IPS-18a (cell line): ENCODE measurements at regions not wholly inside any gene's neighbourhood (a gene's known extent, or its start where the extent isn't known, plus 50 kb on each side); places are given as distances from the start of the nearest gene placed in this dataset.
"Not testable (repeated sequence)": the region's sequence is repeated elsewhere in the genome, so short reads cannot be mapped to it uniquely, and the experiment has no call there.

Source experiments
- H3K27ac ChIP-seq: one replicate; pipeline ENCODE4 v1.5.1; 2013; ENCODE audit warnings: low read length
- H3K27me3 ChIP-seq: one replicate; pipeline ENCODE4 v1.6.1; 2013; ENCODE audit warnings: mild to moderate bottlenecking, low read length; ENCODE audit not compliant: control insufficient read depth, insufficient read depth
- H3K36me3 ChIP-seq: one replicate; pipeline ENCODE4 v1.6.1; 2013; ENCODE audit warnings: low read depth, low read length; ENCODE audit not compliant: control insufficient read depth
- H3K4me1 ChIP-seq: one replicate; pipeline ENCODE4 v1.6.1; 2013; ENCODE audit warnings: low read depth, low read length; ENCODE audit not compliant: control insufficient read depth
- H3K4me3 ChIP-seq: one replicate; pipeline ENCODE4 v1.5.1; 2013; ENCODE audit warnings: low read length
- H3K9ac ChIP-seq: one replicate; pipeline ENCODE4 v1.6.1; 2013; ENCODE audit warnings: mild to moderate bottlenecking, low read length, moderate library complexity
- H3K9me3 ChIP-seq: one replicate; pipeline ENCODE4 v1.6.1; 2013; ENCODE audit warnings: low read depth, low read length; ENCODE audit not compliant: control insufficient read depth

DNA sequence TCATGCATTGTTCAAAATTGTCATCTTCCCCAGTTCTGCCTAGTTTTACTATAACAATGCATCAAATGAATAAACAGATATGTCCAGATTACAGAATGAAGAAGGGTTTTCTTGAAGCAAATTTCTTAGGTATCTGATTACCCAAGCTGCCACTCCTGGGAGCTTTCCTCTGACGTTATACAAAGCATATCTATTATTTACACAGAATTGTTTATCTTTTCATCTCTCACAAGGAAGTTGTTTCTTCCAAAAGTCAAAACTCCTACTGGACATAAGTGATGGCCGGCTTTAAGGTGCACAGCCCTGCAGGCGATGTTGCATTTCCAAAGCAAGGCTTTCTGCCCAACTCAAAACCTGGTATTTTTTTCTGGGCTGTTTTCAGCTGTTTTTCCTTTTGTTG lies 73.4 kb upstream of the ANKH start:
- H3K36me3 ChIP-seq: no peaks in the 10 kb centered on the region
- no peak overlapping the region for H3K9ac ChIP-seq
- no peaks in the 10 kb centered on the region for H3K9me3 ChIP-seq
- no peak overlapping the region for H3K4me3 ChIP-seq
- H3K27me3 ChIP-seq: no peaks in the 10 kb centered on the region
- H3K4me1 ChIP-seq: peaks cover 6% of the 10 kb centered on the region
- no peak overlapping the region for H3K27ac ChIP-seq

DNA sequence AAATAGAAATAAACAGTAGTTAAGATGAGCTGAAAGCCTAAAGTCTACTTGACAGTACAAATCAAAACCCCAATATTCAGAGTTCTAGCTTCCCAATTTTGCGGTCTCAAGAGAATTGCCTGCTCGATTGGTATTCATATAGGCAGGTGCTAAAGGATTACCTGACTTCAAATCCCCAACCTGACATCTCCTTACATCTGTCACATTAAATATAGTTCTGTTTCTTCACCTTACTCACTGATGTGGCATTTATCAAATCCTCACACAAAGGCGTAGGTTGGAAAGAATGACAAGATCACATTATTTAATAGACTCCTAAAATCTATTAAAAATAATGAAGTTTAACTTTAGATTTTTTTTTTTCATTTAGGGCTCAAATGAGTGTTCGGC lies 72.8 kb upstream of the ANKH start:
- H3K27ac ChIP-seq: no peak overlapping the region
- no peaks in the 10 kb centered on the region for H3K36me3 ChIP-seq
- no peaks in the 10 kb centered on the region for H3K27me3 ChIP-seq
- no peaks in the 10 kb centered on the region for H3K9me3 ChIP-seq
- H3K4me1 ChIP-seq: peaks cover 6% of the 10 kb centered on the region
- H3K4me3 ChIP-seq: no peak overlapping the region
- H3K9ac ChIP-seq: no peak overlapping the region

DNA sequence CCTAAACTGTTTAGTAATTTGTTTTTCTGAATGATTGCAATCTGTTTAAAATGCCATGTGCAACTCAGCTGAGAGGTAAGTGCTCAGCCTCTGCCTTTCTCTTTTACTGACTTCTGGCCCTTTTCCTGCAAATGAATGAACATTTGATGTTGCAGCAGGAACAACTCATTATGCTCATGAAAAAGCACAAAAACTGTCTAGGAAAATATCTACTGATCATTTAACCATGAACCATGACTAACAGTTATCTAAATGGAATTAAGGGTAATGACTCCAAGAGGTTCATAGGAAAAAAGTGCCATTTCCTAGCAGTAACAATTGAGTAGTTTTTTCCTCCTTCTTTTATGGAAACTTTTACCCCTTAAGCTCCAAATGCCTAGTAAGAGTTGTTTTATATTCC lies 70.6 kb upstream of the ANKH start:
- Histone ChIP-seq H3K9ac (no peak overlapping the region), H3K36me3 (no peaks in the 10 kb centered on the region), H3K4me1 (peaks cover 5% of the 10 kb centered on the region), H3K4me3 (no peak overlapping the region), H3K27me3 (no peaks in the 10 kb centered on the region), H3K9me3 (no peaks in the 10 kb centered on the region), H3K27ac (no peak overlapping the region)

DNA sequence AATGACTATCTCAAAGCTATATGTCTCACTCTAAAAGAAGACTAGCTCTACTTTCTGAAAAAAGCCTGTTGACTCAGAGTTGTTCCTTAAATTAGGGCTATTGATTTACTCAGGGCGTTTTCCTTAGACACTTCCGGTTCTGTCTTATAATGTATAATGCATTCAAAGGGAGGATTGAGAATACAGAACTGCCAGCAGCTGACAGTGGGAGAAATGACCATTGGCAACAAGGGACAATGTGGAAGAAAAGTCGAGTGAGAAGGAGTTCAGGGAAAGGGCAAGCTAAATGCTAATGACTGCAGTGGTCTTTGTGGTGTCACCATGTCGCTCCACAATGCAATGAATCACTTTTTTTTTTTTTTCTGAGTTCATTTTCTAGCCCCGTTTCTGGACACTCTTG lies 65.7 kb upstream of the ANKH start:
- Histone ChIP-seq H3K9me3 (no peaks in the 10 kb centered on the region), H3K36me3 (no peaks in the 10 kb centered on the region), H3K27me3 (no peaks in the 10 kb centered on the region), H3K4me1 (no peaks in the 10 kb centered on the region), H3K27ac (no peak overlapping the region), H3K9ac (no peak overlapping the region), H3K4me3 (no peak overlapping the region)

DNA sequence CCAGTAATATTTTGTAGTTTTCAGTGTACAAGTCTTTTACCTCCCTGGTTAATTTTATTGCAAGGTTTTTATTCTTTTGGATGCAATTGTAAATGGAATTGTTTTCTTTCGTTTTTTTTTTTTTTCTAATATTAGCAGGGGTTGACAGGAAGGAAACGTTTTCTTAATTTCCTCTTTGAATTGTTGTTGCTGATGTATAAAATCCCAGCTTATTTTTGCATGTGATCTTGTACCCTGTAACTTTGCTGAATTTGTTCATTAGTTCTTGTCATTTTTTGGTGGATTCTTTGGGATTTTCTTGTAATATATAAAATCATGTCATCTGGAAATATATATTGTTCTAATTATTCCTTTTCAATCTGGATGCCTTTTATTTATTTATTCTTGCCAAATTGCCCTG lies 65.0 kb upstream of the ANKH start:
- H3K27ac ChIP-seq: no peak overlapping the region
- no peak overlapping the region for H3K9ac ChIP-seq
- H3K4me3 ChIP-seq: no peak overlapping the region
- H3K9me3 ChIP-seq: no peaks in the 10 kb centered on the region
- H3K36me3 ChIP-seq: no peaks in the 10 kb centered on the region
- no peaks in the 10 kb centered on the region for H3K4me1 ChIP-seq
- H3K27me3 ChIP-seq: no peaks in the 10 kb centered on the region

DNA sequence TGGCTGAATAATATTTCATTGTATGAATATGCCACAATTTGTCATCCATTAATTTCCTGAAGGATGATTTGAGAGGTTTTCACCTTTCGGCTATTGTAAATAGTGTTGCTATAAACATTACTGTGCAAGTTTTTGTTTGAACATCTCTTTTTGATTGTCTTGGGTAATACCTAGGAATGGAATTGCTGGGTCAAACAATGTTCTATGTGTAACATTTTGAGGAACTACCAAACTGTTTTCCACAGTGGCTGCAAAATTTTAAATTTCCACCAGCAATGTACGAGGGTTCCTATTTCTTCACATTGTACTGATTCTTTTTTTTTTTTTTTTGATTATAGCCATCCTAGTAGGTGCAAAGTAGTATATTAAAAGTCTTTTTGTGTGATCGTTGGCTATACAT lies 63.8 kb upstream of the ANKH start:
- H3K4me3 ChIP-seq: no peak overlapping the region
- H3K36me3 ChIP-seq: no peaks in the 10 kb centered on the region
- H3K27ac ChIP-seq: no peak overlapping the region
- no peaks in the 10 kb centered on the region for H3K9me3 ChIP-seq
- H3K27me3 ChIP-seq: no peaks in the 10 kb centered on the region
- no peaks in the 10 kb centered on the region for H3K4me1 ChIP-seq
- H3K9ac ChIP-seq: no peak overlapping the region

DNA sequence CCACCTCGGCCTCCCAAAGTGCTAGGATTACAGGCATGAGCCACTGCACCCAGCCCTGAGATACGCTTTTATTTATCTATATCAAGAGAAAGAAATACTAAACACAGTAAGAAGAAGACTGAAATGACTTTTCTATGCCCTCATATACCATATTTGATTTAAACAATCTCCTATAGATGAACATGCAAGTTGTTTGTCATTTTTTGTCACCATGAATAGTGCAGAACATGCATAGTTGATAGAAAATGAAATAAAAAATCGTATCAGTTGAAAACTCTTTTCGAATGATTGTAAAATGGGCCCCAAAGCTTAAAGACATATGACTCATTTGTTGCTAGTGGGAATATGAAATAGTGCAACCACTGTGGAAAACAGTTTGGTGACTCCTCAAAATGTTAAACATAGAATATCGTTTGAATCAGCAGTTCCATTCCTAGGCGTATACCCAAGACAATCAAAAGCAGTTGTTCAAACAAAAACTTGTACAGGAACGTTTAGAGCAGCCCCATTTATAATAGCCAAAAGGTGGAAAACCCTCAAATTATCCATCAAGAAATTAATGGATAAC lies 61.4 kb upstream of the ANKH start:
- no peak overlapping the region for H3K4me3 ChIP-seq
- H3K27ac ChIP-seq: no peak overlapping the region
- no peaks in the 10 kb centered on the region for H3K36me3 ChIP-seq
- no peaks in the 10 kb centered on the region for H3K27me3 ChIP-seq
- no peaks in the 10 kb centered on the region for H3K4me1 ChIP-seq
- H3K9me3 ChIP-seq: no peaks in the 10 kb centered on the region
- no peak overlapping the region for H3K9ac ChIP-seq

DNA sequence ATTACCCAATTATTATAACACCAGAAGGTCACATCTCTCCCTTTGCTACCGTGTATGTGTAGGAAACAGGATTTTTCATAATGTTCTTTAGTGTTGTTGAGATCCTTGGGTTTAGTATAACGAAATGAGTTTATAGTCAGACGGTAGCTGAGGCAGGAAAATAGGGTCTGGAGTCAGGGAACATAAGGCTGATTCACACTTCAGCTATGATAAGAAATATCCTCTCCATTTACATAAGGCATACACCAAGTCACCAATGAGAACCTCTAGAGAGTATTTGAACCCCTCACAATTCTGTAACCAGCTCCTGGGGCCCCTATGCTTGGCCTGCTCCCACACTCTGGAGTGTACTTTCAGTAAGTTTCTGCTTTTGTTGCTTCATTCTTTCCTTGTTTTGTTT lies 58.9 kb upstream of the ANKH start:
- Histone ChIP-seq H3K4me3 (no peak overlapping the region), H3K9ac (no peak overlapping the region), H3K9me3 (no peaks in the 10 kb centered on the region), H3K36me3 (no peaks in the 10 kb centered on the region), H3K27me3 (no peaks in the 10 kb centered on the region), H3K27ac (no peak overlapping the region), H3K4me1 (no peaks in the 10 kb centered on the region)

DNA sequence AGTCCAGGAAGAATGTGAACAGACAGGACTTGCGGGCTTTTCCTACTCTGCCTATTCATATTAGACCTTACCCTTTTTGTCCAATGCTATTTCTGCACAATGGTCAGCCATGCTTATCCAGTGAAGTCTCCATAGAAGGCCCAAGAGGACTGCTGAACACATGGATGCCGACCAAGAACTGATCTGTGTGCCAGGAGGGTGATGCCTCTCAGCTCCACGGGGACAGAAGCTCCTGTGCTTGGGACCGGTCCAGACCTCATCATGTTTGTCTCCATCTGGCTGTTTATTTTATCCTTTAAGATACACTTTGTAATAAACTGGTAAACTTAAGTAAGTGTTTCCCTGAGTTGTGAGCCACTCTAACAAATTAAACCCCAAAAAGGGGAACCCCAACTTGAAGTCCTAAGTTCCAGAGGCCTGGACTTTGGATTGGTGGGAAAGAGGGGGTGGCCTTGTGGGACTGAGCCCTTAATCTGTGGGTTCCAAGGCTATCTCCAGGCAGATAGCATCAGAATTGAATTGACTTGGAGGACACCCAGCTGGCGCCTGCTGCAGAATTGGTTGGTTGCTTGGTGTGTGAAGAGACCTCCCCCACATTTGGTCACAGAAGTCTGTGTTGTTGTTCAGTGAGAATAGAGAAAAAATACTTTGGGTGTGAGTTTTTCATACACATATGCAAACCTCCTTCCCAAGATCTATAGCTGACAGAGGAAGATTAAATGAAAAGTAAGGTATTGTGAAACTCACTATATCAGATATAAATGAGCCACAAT lies 57.9 kb upstream of the ANKH start:
- H3K9ac ChIP-seq: no peak overlapping the region
- no peaks in the 10 kb centered on the region for H3K9me3 ChIP-seq
- H3K4me1 ChIP-seq: no peaks in the 10 kb centered on the region
- H3K4me3 ChIP-seq: no peak overlapping the region
- no peak overlapping the region for H3K27ac ChIP-seq
- H3K27me3 ChIP-seq: no peaks in the 10 kb centered on the region
- H3K36me3 ChIP-seq: no peaks in the 10 kb centered on the region

DNA sequence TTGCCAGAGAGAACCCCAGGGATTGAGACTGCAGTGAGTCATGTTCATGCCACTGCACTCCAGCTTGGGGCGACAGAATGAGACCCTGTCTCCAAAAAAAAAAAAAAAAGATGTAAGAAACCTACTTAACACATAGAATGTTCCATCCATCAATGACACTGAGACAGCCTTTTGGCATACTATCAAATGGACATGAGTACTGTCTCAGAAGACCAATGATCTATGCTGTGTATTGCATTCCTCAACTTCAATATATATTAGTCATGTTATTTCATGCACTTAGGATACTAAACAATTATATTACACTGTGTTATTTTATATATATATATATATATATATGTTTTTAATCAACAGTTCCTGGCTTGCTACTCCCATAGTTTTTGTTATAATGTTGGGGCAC lies 57.1 kb upstream of the ANKH start:
- H3K27ac ChIP-seq: no peak overlapping the region
- H3K4me3 ChIP-seq: no peak overlapping the region
- no peaks in the 10 kb centered on the region for H3K4me1 ChIP-seq
- H3K9ac ChIP-seq: no peak overlapping the region
- H3K27me3 ChIP-seq: no peaks in the 10 kb centered on the region
- no peaks in the 10 kb centered on the region for H3K9me3 ChIP-seq
- H3K36me3 ChIP-seq: no peaks in the 10 kb centered on the region

DNA sequence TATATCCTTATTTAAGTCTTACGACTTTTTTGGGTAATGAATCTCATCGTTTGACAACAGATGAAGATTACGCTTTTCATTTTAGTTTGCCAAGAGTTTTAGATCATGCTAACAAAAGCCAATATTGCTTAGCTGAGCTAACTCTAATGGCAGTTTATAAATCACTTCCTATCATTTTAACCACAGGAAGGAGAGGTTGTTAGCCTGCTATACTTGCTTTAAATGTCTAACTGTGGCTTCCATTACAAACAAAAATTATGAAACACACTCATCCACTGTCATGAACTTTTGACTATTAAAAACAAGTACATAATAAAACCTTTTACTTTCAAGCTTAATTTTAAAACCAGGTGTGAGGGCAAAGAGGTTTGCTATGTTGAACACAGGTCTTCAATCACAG lies 53.7 kb upstream of the ANKH start:
- Histone ChIP-seq H3K9ac (no peak overlapping the region), H3K4me3 (no peak overlapping the region), H3K36me3 (no peaks in the 10 kb centered on the region), H3K9me3 (no peaks in the 10 kb centered on the region), H3K27me3 (no peaks in the 10 kb centered on the region), H3K4me1 (no peaks in the 10 kb centered on the region), H3K27ac (no peak overlapping the region)

DNA sequence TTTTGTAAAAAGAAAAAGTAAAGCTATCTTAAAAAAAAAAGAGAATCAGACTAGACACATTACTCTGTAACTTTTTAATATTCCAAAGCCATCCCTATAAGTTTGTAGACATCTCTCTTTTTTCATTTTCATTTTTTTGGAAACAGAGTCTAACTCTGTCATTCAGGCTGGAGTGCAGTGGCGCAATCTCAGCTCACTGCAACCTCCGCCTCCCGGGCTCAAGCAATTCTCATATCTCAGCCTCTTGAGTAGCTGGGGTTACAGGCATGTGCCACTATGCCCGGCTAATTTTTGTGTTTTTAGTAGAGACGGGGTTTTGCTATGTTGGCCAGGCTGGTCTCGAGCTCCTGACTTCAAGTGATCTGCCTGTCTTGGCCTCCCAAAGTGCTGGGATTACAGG lies 51.4 kb upstream of the ANKH start:
- not testable (repeated sequence) for H3K27ac ChIP-seq

More for the DNA sequence above, 51.4 kb upstream of the ANKH start:
- not testable (repeated sequence) for H3K9ac ChIP-seq, H3K4me1 ChIP-seq, H3K27me3 ChIP-seq, H3K36me3 ChIP-seq, H3K4me3 ChIP-seq, H3K9me3 ChIP-seq
